HepG2 (cell line): ENCODE measurements at regions not wholly inside any gene's neighbourhood (a gene's known extent, or its start where the extent isn't known, plus 50 kb on each side); places are given as distances from the start of the nearest gene placed in this dataset.

Source experiments
- NCOR1 ChIP-seq: fragments of 200-600 bp; sonication (generic); IDR thresholded peaks from 2 replicates; pipeline ENCODE4 v1.7.0; 2017; ENCODE audit warnings: antibody characterized with exemption, low read length, borderline replicate concordance
- RBAK ChIP-seq: sonication (generic); formaldehyde crosslinking; IDR thresholded peaks from 2 replicates; pipeline ENCODE4 v1.5.1; 2020; ENCODE audit warnings: mild to moderate bottlenecking, missing genetic modification reagents
- TF ChIP-seq, protein P1 (sequence below): sonication (generic); formaldehyde crosslinking; IDR thresholded peaks from 2 replicates; pipeline ENCODE4 v1.5.0; 2020; ENCODE audit warnings: mild to moderate bottlenecking, missing genetic modification reagents, moderate library complexity

DNA sequence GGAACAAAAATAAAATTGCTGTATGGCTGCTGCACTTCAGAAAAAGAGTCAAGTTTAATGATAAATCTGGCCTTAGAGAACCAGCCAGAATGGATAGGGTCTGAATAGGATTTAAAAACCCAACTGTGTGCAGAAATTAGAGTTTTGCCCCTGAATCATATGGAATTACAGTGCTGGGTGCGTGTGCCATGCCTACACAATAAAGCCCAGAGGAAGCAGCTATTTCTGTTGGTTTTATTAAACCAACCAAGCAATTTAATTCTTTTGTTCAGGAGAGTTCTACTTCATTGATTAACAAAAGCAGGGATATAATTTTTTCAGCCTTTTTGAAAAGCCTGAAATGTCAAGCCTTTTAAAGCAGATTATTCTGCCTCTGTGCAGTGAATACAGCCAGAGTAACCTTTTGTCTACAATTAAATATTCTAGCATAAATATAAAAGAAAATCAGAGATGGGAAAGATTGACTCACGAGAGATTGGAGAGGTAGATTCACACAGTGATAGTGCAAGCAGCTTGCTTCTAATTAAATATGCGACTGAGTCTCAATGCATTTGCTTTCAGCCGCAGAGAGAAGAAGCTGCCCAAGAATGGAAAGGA, 66.7 kb upstream of the DNAJC19 start:
- TF ChIP-seq RBAK (CRISPR knock-in tag) (no peak), NCOR1 (no peak)
- TF ChIP-seq, protein P1, sequence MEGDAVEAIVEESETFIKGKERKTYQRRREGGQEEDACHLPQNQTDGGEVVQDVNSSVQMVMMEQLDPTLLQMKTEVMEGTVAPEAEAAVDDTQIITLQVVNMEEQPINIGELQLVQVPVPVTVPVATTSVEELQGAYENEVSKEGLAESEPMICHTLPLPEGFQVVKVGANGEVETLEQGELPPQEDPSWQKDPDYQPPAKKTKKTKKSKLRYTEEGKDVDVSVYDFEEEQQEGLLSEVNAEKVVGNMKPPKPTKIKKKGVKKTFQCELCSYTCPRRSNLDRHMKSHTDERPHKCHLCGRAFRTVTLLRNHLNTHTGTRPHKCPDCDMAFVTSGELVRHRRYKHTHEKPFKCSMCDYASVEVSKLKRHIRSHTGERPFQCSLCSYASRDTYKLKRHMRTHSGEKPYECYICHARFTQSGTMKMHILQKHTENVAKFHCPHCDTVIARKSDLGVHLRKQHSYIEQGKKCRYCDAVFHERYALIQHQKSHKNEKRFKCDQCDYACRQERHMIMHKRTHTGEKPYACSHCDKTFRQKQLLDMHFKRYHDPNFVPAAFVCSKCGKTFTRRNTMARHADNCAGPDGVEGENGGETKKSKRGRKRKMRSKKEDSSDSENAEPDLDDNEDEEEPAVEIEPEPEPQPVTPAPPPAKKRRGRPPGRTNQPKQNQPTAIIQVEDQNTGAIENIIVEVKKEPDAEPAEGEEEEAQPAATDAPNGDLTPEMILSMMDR = no peak
